WTC11 (cell line): ENCODE measurements at regions not wholly inside any gene's neighbourhood (a gene's known extent, or its start where the extent isn't known, plus 50 kb on each side); places are given as distances from the start of the nearest gene placed in this dataset.

ENCODE experiments used
- ATAC-seq: fragments of 200-7000 bp; cut with Tn5 transposase; 2 replicates; pipeline ENCODE4 v1.10.0; 2021; ENCODE audit warnings: mild to moderate bottlenecking, moderate library complexity
- CTCF ChIA-PET: fragments of 300-600 bp; sonication (Branson Sonifier 250); formaldehyde crosslinking; loops from one replicate; lab custom pipeline; 2021; ENCODE audit warnings: antibody characterized with exemption; lab: Charles Lee
- POLR2A ChIA-PET: fragments of 350-600 bp; sonication (Branson Sonifier 250); formaldehyde crosslinking; loops from one replicate; lab custom pipeline; 2021; ENCODE audit warnings: antibody characterized with exemption; lab: Charles Lee
- DNase-seq: peaks from one replicate; pipeline ENCODE4 v3.0.0; 2021; ENCODE audit warnings: low spot score
- H3K27ac Mint-ChIP-seq: 2 replicates; pipeline ENCODE4 v1.8.0; 2021; ENCODE audit warnings: mixed read lengths
- H3K27me3 Mint-ChIP-seq: 2 replicates; pipeline ENCODE4 v1.8.0; 2021; ENCODE audit warnings: low read depth, mild to moderate bottlenecking, moderate library complexity, mixed read lengths
- H3K36me3 Mint-ChIP-seq: 2 replicates; pipeline ENCODE4 v1.8.0; 2021; ENCODE audit warnings: mixed read lengths
- H3K4me1 Mint-ChIP-seq: 2 replicates; pipeline ENCODE4 v1.8.0; 2022; ENCODE audit warnings: mixed read lengths
- H3K4me3 Mint-ChIP-seq: 2 replicates; pipeline ENCODE4 v1.8.0; 2021; ENCODE audit warnings: mild to moderate bottlenecking, moderate library complexity, mixed read lengths
- H3K9me3 Mint-ChIP-seq: 2 replicates; pipeline ENCODE4 v1.8.0; 2021; ENCODE audit warnings: mixed read lengths
- ATF6 ChIP-seq: sonication (generic); formaldehyde crosslinking; IDR thresholded peaks from 2 replicates; pipeline ENCODE4 v1.8.1; 2023; ENCODE audit warnings: mild to moderate bottlenecking, missing genetic modification reagents
- CBFB ChIP-seq: sonication (generic); formaldehyde crosslinking; IDR thresholded peaks from 2 replicates; pipeline ENCODE4 v1.8.1; 2022; ENCODE audit warnings: mild to moderate bottlenecking, low read depth, missing genetic modification reagents
- CREB1 ChIP-seq: sonication (generic); formaldehyde crosslinking; IDR thresholded peaks from 2 replicates; pipeline ENCODE4 v1.8.0; 2023; ENCODE audit warnings: mild to moderate bottlenecking, missing genetic modification reagents
- CTCF ChIP-seq: fragments of 200-600 bp; IDR thresholded peaks from 2 replicates; pipeline ENCODE4 v1.8.0; 2022; ENCODE audit warnings: antibody characterized with exemption
- E2F1 ChIP-seq: sonication (generic); formaldehyde crosslinking; IDR thresholded peaks from 2 replicates; pipeline ENCODE4 v1.8.0; 2022; ENCODE audit warnings: mild to moderate bottlenecking, missing genetic modification reagents
- ETV6 ChIP-seq: sonication (generic); formaldehyde crosslinking; IDR thresholded peaks from 2 replicates; pipeline ENCODE4 v1.8.1; 2022; ENCODE audit warnings: mild to moderate bottlenecking, missing genetic modification reagents
- FOXP1 ChIP-seq: sonication (generic); formaldehyde crosslinking; IDR thresholded peaks from 2 replicates; pipeline ENCODE4 v1.8.0; 2022; ENCODE audit warnings: missing genetic modification reagents, mild to moderate bottlenecking, moderate library complexity, borderline replicate concordance
- FOXP4 ChIP-seq: sonication (generic); formaldehyde crosslinking; IDR thresholded peaks from 2 replicates; pipeline ENCODE4 v1.8.0; 2022; ENCODE audit warnings: mild to moderate bottlenecking, missing genetic modification reagents
- HMGXB4 ChIP-seq: sonication (generic); formaldehyde crosslinking; IDR thresholded peaks from 2 replicates; pipeline ENCODE4 v1.8.1; 2023; ENCODE audit warnings: mild to moderate bottlenecking, moderate library complexity, missing genetic modification reagents
- JAZF1 ChIP-seq: fragments of 250-450 bp; sonication (Bioruptor Pico); IDR thresholded peaks from 2 replicates; pipeline ENCODE4 v1.9.0; 2021; ENCODE audit warnings: moderate library complexity, mild to moderate bottlenecking, inconsistent platforms
- JUN ChIP-seq: sonication (generic); formaldehyde crosslinking; IDR thresholded peaks from 2 replicates; pipeline ENCODE4 v1.8.0; 2023; ENCODE audit warnings: mild to moderate bottlenecking, missing genetic modification reagents
- MXD4 ChIP-seq: fragments of 250-450 bp; sonication (Bioruptor Pico); IDR thresholded peaks from 2 replicates; pipeline ENCODE4 v1.8.0; 2021; ENCODE audit warnings: mild to moderate bottlenecking, moderate library complexity, borderline replicate concordance
- NFYB ChIP-seq: sonication (generic); formaldehyde crosslinking; conservative IDR thresholded peaks from 2 replicates; pipeline ENCODE4 v1.8.0; 2022; ENCODE audit warnings: low read depth, missing genetic modification reagents
- PRRX2 ChIP-seq: fragments of 250-450 bp; sonication (Bioruptor Pico); IDR thresholded peaks from 2 replicates; pipeline ENCODE4 v1.8.0; 2021; ENCODE audit warnings: mild to moderate bottlenecking
- RELA ChIP-seq: sonication (generic); formaldehyde crosslinking; IDR thresholded peaks from 2 replicates; pipeline ENCODE4 v1.8.1; 2022; ENCODE audit warnings: missing genetic modification reagents, mild to moderate bottlenecking, borderline replicate concordance
- RORB ChIP-seq: fragments of 250-450 bp; sonication (Bioruptor Pico); IDR thresholded peaks from 2 replicates; pipeline ENCODE4 v1.9.0; 2021; ENCODE audit warnings: mild to moderate bottlenecking
- SMAD4 ChIP-seq: sonication (generic); formaldehyde crosslinking; IDR thresholded peaks from 2 replicates; pipeline ENCODE4 v1.8.0; 2022; ENCODE audit warnings: mild to moderate bottlenecking, missing genetic modification reagents
- USF2 ChIP-seq: sonication (generic); formaldehyde crosslinking; IDR thresholded peaks from 2 replicates; pipeline ENCODE4 v1.8.1; 2023; ENCODE audit warnings: mild to moderate bottlenecking, missing genetic modification reagents, moderate library complexity
- ZBTB21 ChIP-seq: sonication (generic); formaldehyde crosslinking; IDR thresholded peaks from 2 replicates; pipeline ENCODE4 v1.8.1; 2023; ENCODE audit warnings: mild to moderate bottlenecking, missing genetic modification reagents, borderline replicate concordance
- ZNF121 ChIP-seq: sonication (generic); formaldehyde crosslinking; IDR thresholded peaks from 2 replicates; pipeline ENCODE4 v1.8.0; 2023; ENCODE audit warnings: missing genetic modification reagents
- ZNF232 ChIP-seq: sonication (generic); formaldehyde crosslinking; IDR thresholded peaks from 2 replicates; pipeline ENCODE4 v1.8.0; 2022; ENCODE audit warnings: mild to moderate bottlenecking, missing genetic modification reagents
- ZNF281 ChIP-seq: sonication (generic); formaldehyde crosslinking; IDR thresholded peaks from 2 replicates; pipeline ENCODE4 v1.8.0; 2023; ENCODE audit warnings: mild to moderate bottlenecking, missing genetic modification reagents
- ZNF396 ChIP-seq: fragments of 250-450 bp; sonication (Bioruptor Pico); IDR thresholded peaks from 2 replicates; pipeline ENCODE4 v1.8.0; 2021; ENCODE audit warnings: mild to moderate bottlenecking, moderate library complexity, borderline replicate concordance

GRCh38 chr18:13982126-13982525 is 66.8 kb upstream of the MC2R start:
- peaks cover 15% of the 10 kb centered on the region for H3K36me3 Mint-ChIP-seq
- peaks cover 34% of the 10 kb centered on the region for H3K9me3 Mint-ChIP-seq
- ChIA-PET CTCF (interaction anchor here (1.0 to 2.4 kb wide), 11 partner anchors 9 to 169 kb away, joined by 3 to 13 read pairs (median 4); partner anchors contain the start of gene MC5R), POLR2A (interaction anchor here (0.9 kb wide), 1 partner anchor 45 kb away, joined by 5 read pairs; no protein-coding TSS in a partner anchor)
- H3K4me1 Mint-ChIP-seq = peaks cover 21% of the 10 kb centered on the region
- ATAC-seq (peak; percentile 98), DNase-seq (peak; percentile 49)
- no peak overlapping the region for H3K4me3 Mint-ChIP-seq
- TF ChIP-seq MXD4 (no peak), NFYB (CRISPR knock-in tag) (no peak), RELA (CRISPR knock-in tag) (no peak), ZNF121 (CRISPR knock-in tag) (no peak), SMAD4 (CRISPR knock-in tag) (no peak), ZNF232 (CRISPR knock-in tag) (no peak), FOXP4 (no peak), PRRX2 (CRISPR knock-in tag) (no peak), CBFB (CRISPR knock-in tag) (no peak), JUN (CRISPR knock-in tag) (no peak), RORB (CRISPR knock-in tag) (no peak), USF2 (CRISPR knock-in tag) (no peak), ZNF396 (no peak)
- H3K27ac Mint-ChIP-seq = no peak overlapping the region
- H3K27me3 Mint-ChIP-seq = peaks cover 14% of the 10 kb centered on the region

- Mint-ChIP-seq H3K36me3 (peaks cover 4% of the 10 kb centered on the region), H3K27ac (no peak overlapping the region), H3K4me1 (no peaks in the 10 kb centered on the region), H3K27me3 (no peaks in the 10 kb centered on the region), H3K9me3 (peaks cover 27% of the 10 kb centered on the region), H3K4me3 (no peak overlapping the region)
- ATAC-seq = peak; percentile 90
- ChIA-PET POLR2A (interaction anchor here (0.5 kb wide), 1 partner anchor 521 kb away, joined by 5 read pairs; no protein-coding TSS in a partner anchor), CTCF (interaction anchor here (1.0 to 2.4 kb wide), 6 partner anchors 9 to 160 kb away, joined by 3 to 7 read pairs (median 6); partner anchors contain the start of gene MC5R)
- TF ChIP-seq E2F1 (CRISPR knock-in tag) = no peak
- no peak for TF ChIP-seq FOXP1 (CRISPR knock-in tag)
- TF ChIP-seq RELA (CRISPR knock-in tag) = no peak
- no peak for TF ChIP-seq ZBTB21 (CRISPR knock-in tag)
- TF ChIP-seq HMGXB4 = no peak
- no peak for TF ChIP-seq ZNF121 (CRISPR knock-in tag)
- TF ChIP-seq ETV6 (CRISPR knock-in tag) = no peak
- TF ChIP-seq JUN (CRISPR knock-in tag) = no peak
- TF ChIP-seq JAZF1 (CRISPR knock-in tag) = no peak
- no peak for TF ChIP-seq ZNF281 (CRISPR knock-in tag)
- no peak for TF ChIP-seq CREB1 (CRISPR knock-in tag)
- TF ChIP-seq CTCF = no peak
- no peak for TF ChIP-seq ATF6 (CRISPR knock-in tag)
- TF ChIP-seq MXD4 = no peak
- DNase-seq = peak; percentile 38
These were observed 57.8 kb upstream of the MC2R start for GRCh38 chr18:13973061-13973575.
